ENCODE measurements at regions not wholly inside any gene's neighbourhood (a gene's known extent, or its start where the extent isn't known, plus 50 kb on each side); places are given as distances from the start of the nearest gene placed in this dataset.
"Not testable (repeated sequence)": the region's sequence is repeated elsewhere in the genome, so short reads cannot be mapped to it uniquely, and the experiment has no call there.

GRCh38 chr22:23448499-23449288 is 131.4 kb downstream of the IGLL1 start:
- H3K27ac ChIP-seq (ENCODE audit: extremely low read depth, low read depth, low read length); H3K4me3 ChIP-seq (ENCODE audit: low read depth, low read length); H3K4me1 ChIP-seq (ENCODE audit: control insufficient read depth, insufficient read depth, low read length); H3K9me3 ChIP-seq (ENCODE audit: control insufficient read depth, insufficient read depth, low read depth, low read length); CTCF ChIA-PET; H3K36me3 ChIP-seq (ENCODE audit: control insufficient read depth in 2 of 2, insufficient read depth in 1 of 2, low read length in 2 of 2); POLR2A ChIA-PET: not testable (repeated sequence)
- peak; percentile 98 for TF ChIP-seq KLF1 (tag by site-specific recombination; IDR thresholded peaks at IDR 0.05)
- peak; percentile 65; the same call in 1 of the 2 replicates for TF ChIP-seq KLF8 (tag by site-specific recombination; IDR thresholded peaks at IDR 0.05)
- TF ChIP-seq GLIS1 (tag by site-specific recombination; IDR thresholded peaks at IDR 0.05) = peak; percentile 82
- 0 out of 2 replicates have a peak, but pooled peaks have one; percentile 30 for TF ChIP-seq GLIS2 (tag by site-specific recombination; IDR thresholded peaks at IDR 0.05)

GRCh38 chr22:23446796-23447350 is 133.2 kb downstream of the IGLL1 start:
- H3K4me3 ChIP-seq (ENCODE audit: low read depth, low read length) = no peak overlapping the region
- CTCF ChIA-PET = no interaction called here
- no peak overlapping the region for H3K27ac ChIP-seq (ENCODE audit: extremely low read depth, low read depth, low read length)
- H3K9me3 ChIP-seq (ENCODE audit: control insufficient read depth, insufficient read depth, low read depth, low read length) = no peaks in the 10 kb centered on the region
- no peaks in the 10 kb centered on the region for H3K36me3 ChIP-seq (ENCODE audit: control insufficient read depth in 2 of 2, insufficient read depth in 1 of 2, low read length in 2 of 2)
- POLR2A ChIA-PET = no interaction called here
- no peaks in the 10 kb centered on the region for H3K4me1 ChIP-seq (ENCODE audit: control insufficient read depth, insufficient read depth, low read length)
- TF ChIP-seq YY1 (tag by site-specific recombination; IDR thresholded peaks at IDR 0.05) = no peak
- no peak for TF ChIP-seq ZNF2 (tag by site-specific recombination; IDR thresholded peaks at IDR 0.05)
- TF ChIP-seq, protein P1, sequence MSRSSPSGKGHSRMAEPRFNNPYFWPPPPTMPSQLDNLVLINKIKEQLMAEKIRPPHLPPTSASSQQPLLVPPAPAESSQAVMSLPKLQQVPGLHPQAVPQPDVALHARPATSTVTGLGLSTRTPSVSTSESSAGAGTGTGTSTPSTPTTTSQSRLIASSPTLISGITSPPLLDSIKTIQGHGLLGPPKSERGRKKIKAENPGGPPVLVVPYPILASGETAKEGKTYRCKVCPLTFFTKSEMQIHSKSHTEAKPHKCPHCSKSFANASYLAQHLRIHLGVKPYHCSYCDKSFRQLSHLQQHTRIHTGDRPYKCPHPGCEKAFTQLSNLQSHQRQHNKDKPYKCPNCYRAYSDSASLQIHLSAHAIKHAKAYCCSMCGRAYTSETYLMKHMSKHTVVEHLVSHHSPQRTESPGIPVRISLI (tag by site-specific recombination; IDR thresholded peaks at IDR 0.05) = no peak
- TF ChIP-seq, protein P2, sequence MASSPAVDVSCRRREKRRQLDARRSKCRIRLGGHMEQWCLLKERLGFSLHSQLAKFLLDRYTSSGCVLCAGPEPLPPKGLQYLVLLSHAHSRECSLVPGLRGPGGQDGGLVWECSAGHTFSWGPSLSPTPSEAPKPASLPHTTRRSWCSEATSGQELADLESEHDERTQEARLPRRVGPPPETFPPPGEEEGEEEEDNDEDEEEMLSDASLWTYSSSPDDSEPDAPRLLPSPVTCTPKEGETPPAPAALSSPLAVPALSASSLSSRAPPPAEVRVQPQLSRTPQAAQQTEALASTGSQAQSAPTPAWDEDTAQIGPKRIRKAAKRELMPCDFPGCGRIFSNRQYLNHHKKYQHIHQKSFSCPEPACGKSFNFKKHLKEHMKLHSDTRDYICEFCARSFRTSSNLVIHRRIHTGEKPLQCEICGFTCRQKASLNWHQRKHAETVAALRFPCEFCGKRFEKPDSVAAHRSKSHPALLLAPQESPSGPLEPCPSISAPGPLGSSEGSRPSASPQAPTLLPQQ (tag by site-specific recombination; IDR thresholded peaks at IDR 0.05) = no peak

- POLR2A ChIA-PET; H3K36me3 ChIP-seq (ENCODE audit: control insufficient read depth in 2 of 2, insufficient read depth in 1 of 2, low read length in 2 of 2); H3K4me3 ChIP-seq (ENCODE audit: low read depth, low read length); CTCF ChIA-PET; H3K4me1 ChIP-seq (ENCODE audit: control insufficient read depth, insufficient read depth, low read length); H3K27ac ChIP-seq (ENCODE audit: extremely low read depth, low read depth, low read length); H3K9me3 ChIP-seq (ENCODE audit: control insufficient read depth, insufficient read depth, low read depth, low read length): not testable (repeated sequence)
- TF ChIP-seq SETDB1 (IDR thresholded peaks at IDR 0.05; ENCODE audit: insufficient read length, low read length) (peak; percentile 48), TRIM28 (IDR thresholded peaks at IDR 0.05; ENCODE audit: borderline replicate concordance, low read length) (0 out of 2 replicates have a peak, but pooled peaks have one; percentile 43)
- TF ChIP-seq, protein P3, sequence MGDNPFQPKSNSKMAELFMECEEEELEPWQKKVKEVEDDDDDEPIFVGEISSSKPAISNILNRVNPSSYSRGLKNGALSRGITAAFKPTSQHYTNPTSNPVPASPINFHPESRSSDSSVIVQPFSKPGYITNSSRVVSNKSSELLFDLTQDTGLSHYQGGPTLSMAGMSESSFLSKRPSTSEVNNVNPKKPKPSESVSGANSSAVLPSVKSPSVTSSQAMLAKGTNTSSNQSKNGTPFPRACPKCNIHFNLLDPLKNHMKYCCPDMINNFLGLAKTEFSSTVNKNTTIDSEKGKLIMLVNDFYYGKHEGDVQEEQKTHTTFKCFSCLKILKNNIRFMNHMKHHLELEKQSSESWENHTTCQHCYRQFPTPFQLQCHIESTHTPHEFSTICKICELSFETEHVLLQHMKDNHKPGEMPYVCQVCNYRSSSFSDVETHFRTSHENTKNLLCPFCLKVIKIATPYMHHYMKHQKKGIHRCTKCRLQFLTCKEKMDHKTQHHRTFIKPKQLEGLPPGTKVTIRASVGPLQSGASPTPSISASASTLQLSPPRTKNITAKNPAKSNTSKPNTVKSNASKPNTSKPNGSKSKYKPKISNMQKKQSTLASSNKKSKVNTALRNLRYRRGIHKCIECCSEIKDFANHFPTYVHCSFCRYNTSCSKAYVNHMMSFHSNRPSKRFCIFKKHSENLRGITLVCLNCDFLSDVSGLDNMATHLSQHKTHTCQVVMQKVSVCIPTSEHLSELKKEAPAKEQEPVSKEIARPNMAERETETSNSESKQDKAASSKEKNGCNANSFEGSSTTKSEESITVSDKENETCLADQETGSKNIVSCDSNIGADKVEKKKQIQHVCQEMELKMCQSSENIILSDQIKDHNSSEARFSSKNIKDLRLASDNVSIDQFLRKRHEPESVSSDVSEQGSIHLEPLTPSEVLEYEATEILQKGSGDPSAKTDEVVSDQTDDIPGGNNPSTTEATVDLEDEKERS (tag by site-specific recombination; IDR thresholded peaks at IDR 0.05) = 0 out of 2 replicates have a peak, but pooled peaks have one; percentile 13
Observed at GRCh38 chr22:23446194-23446593, 133.9 kb downstream of the IGLL1 start.

DNA sequence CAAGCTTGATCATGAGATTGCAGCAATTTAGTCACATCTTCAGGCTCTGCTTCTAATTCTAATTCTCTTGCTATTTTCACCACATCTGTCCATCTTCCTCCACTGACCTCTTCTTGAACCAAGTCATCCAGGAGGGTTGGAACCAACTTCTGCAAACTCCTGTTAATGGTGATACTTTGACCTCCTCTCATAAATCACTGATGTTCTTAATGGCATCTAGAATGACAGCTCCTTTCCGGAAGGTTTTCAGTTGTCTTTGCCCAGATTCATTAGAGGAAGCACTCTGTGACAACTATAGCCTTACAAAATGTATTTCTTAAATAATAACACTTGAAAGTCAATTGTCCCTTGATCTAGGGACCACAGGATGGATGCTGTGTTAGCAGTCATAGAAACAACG is 136.2 kb downstream of the IGLL1 start:
- H3K27ac ChIP-seq (ENCODE audit: extremely low read depth, low read depth, low read length); H3K4me3 ChIP-seq (ENCODE audit: low read depth, low read length); H3K9me3 ChIP-seq (ENCODE audit: control insufficient read depth, insufficient read depth, low read depth, low read length); H3K36me3 ChIP-seq (ENCODE audit: control insufficient read depth in 2 of 2, insufficient read depth in 1 of 2, low read length in 2 of 2); H3K4me1 ChIP-seq (ENCODE audit: control insufficient read depth, insufficient read depth, low read length); POLR2A ChIA-PET; CTCF ChIA-PET: not testable (repeated sequence)

DNA sequence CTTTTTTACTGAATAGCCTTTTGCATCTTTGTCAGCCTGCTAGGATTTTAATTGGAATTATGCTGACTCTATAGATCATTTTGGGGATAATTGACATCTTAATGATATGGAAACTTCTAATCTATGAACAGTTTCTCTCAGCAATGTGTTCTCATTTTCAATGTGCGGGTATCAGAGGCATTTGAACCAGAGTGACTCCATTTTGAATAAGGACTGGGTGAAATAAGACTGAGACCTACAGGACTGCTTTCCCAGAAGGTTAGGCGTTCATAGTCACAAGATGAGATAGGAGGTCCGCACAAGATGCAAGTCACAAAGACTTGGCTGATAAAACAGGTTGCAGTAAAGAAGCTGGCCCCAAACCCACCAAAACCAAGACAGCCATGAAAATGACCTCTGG is 140.5 kb downstream of the IGLL1 start:
- H3K27ac ChIP-seq (ENCODE audit: extremely low read depth, low read depth, low read length); H3K36me3 ChIP-seq (ENCODE audit: control insufficient read depth in 2 of 2, insufficient read depth in 1 of 2, low read length in 2 of 2); H3K9me3 ChIP-seq (ENCODE audit: control insufficient read depth, insufficient read depth, low read depth, low read length); H3K4me3 ChIP-seq (ENCODE audit: low read depth, low read length); H3K4me1 ChIP-seq (ENCODE audit: control insufficient read depth, insufficient read depth, low read length); POLR2A ChIA-PET: not testable (repeated sequence)
- CTCF ChIA-PET = interaction anchor here (0.6 kb wide), 1 partner anchor 87 kb away, joined by 4 read pairs; no protein-coding TSS in a partner anchor

All from HEK293 (cell line).